KMS-11 (cell line): ENCODE measurements at regions not wholly inside any gene's neighbourhood (a gene's known extent, or its start where the extent isn't known, plus 50 kb on each side); places are given as distances from the start of the nearest gene placed in this dataset.

ENCODE experiments used
- H2AFZ ChIP-seq: fragments of 200-600 bp; sonication (generic); 2 replicates; pipeline ENCODE4 v1.6.1; 2016; ENCODE audit warnings: antibody characterized with exemption, mixed run types, low read depth
- H3K27ac ChIP-seq: fragments of 200-600 bp; sonication (generic); 2 replicates; pipeline ENCODE4 v1.6.1; 2016; ENCODE audit warnings: mild to moderate bottlenecking, mixed run types
- H3K27me3 ChIP-seq: fragments of 200-600 bp; sonication (generic); 2 replicates; pipeline ENCODE4 v1.6.1; 2017; ENCODE audit warnings: mild to moderate bottlenecking, low read depth, mixed run types, moderate library complexity; ENCODE audit not compliant: insufficient read depth
- H3K36me3 ChIP-seq: fragments of 200-600 bp; sonication (generic); 2 replicates; pipeline ENCODE4 v1.6.1; 2017; ENCODE audit warnings: mild to moderate bottlenecking, mixed run types; ENCODE audit not compliant: insufficient read depth
- H3K4me1 ChIP-seq: fragments of 200-600 bp; sonication (generic); 2 replicates; pipeline ENCODE4 v1.6.1; 2016; ENCODE audit warnings: mild to moderate bottlenecking, low read depth, mixed run types; ENCODE audit not compliant: poor library complexity, severe bottlenecking
- H3K4me2 ChIP-seq: fragments of 200-600 bp; sonication (generic); 2 replicates; pipeline ENCODE4 v1.7.0; 2016; ENCODE audit warnings: mild to moderate bottlenecking, mixed run types
- H3K4me3 ChIP-seq: fragments of 200-600 bp; sonication (generic); IDR thresholded peaks from 2 replicates; pipeline ENCODE4 v1.6.1; 2017; ENCODE audit warnings: low read depth, low read length, mixed read lengths; ENCODE audit not compliant: insufficient read depth
- H3K79me2 ChIP-seq: fragments of 200-600 bp; sonication (generic); 2 replicates; pipeline ENCODE4 v1.6.1; 2016; ENCODE audit warnings: low read depth, mixed run types; ENCODE audit not compliant: insufficient read depth
- H3K9ac ChIP-seq: fragments of 200-600 bp; sonication (generic); 2 replicates; pipeline ENCODE4 v1.6.1; 2016; ENCODE audit warnings: mild to moderate bottlenecking, mixed run types
- H4K20me1 ChIP-seq: fragments of 200-600 bp; sonication (generic); 2 replicates; pipeline ENCODE4 v1.6.1; 2016; ENCODE audit warnings: mild to moderate bottlenecking, mixed run types; ENCODE audit not compliant: insufficient read depth
- TF ChIP-seq, protein P1 (sequence below): fragments of 200-600 bp; sonication (generic); conservative IDR thresholded peaks from 2 replicates; pipeline ENCODE4 v1.6.1; 2017; ENCODE audit warnings: low read depth, mild to moderate bottlenecking, antibody characterized with exemption, low read length, moderate library complexity, mixed read lengths

DNA sequence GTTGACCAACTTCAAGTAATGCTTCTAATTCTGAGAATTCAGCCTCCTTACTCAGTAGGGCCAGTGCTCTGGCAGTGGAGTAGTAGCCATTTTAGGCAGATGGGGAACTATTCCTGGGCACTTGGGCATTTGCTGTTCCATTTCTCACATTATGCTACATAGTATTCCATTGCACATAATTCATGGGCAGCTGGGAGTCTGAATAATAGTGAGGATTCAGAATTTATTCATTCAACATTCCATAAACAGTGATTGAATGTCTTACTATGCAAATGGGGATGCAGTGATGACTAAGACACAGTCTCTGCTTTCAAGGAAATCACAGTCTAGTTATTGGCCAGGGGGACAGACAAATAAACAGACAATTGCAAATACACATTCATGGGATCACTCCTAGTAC is 301.0 kb upstream of the KCNN2 start:
- Histone ChIP-seq H3K27ac (no peak overlapping the region), H3K4me1 (no peaks in the 10 kb centered on the region), H2AFZ (no peak overlapping the region), H3K79me2 (no peaks in the 10 kb centered on the region), H3K4me3 (no peak overlapping the region), H3K27me3 (no peaks in the 10 kb centered on the region), H4K20me1 (no peaks in the 10 kb centered on the region), H3K9ac (no peak overlapping the region), H3K4me2 (no peak overlapping the region), H3K36me3 (no peaks in the 10 kb centered on the region)
- TF ChIP-seq, protein P1, sequence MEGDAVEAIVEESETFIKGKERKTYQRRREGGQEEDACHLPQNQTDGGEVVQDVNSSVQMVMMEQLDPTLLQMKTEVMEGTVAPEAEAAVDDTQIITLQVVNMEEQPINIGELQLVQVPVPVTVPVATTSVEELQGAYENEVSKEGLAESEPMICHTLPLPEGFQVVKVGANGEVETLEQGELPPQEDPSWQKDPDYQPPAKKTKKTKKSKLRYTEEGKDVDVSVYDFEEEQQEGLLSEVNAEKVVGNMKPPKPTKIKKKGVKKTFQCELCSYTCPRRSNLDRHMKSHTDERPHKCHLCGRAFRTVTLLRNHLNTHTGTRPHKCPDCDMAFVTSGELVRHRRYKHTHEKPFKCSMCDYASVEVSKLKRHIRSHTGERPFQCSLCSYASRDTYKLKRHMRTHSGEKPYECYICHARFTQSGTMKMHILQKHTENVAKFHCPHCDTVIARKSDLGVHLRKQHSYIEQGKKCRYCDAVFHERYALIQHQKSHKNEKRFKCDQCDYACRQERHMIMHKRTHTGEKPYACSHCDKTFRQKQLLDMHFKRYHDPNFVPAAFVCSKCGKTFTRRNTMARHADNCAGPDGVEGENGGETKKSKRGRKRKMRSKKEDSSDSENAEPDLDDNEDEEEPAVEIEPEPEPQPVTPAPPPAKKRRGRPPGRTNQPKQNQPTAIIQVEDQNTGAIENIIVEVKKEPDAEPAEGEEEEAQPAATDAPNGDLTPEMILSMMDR: no peak

DNA sequence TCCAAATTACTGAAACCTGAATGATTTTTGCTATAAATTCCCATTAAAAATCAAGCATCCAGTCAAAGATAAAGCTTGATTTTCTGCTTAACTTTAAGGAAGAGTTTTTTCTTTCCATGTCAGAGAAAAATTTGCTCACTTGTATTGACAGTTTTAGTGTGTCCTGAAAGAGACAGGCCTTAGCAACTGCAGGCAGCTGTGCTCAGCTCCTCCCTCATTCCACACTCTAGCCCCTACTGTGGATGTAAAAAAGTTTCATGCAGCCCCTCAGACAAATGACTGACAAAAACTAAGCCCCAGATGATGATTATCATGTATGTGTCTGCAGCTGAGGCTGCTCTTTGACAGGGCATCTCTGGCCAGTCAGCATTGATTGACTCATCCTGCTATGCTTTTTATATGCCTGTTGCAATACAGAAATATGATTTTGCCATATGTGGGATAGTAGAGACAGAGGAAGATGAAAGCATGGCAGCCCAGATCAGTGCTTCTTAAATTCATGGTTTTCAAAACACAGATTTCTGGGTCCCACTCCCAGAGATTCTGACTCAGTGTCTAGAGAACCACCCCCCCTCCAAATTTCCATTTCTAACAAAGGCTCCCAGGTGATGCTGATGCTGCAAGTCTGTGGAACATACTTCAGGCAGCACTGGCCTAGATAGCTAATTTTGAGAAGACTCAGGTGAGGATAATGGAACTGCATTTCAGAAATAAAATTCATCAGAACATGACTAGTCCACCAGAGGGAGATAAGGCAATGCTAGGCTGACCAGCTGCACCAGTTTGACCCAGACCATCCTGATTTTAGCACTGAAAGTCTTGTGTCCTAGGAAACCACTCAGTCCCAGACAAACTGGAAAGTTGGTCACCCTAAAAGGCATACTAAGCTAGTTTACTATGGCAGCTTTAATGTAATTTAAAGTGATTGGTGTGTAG is 298.7 kb upstream of the KCNN2 start:
- no peaks in the 10 kb centered on the region for H3K36me3 ChIP-seq
- no peak overlapping the region for H3K9ac ChIP-seq
- no peak overlapping the region for H3K4me3 ChIP-seq
- H3K4me2 ChIP-seq: no peak overlapping the region
- no peaks in the 10 kb centered on the region for H3K4me1 ChIP-seq
- no peaks in the 10 kb centered on the region for H4K20me1 ChIP-seq
- H3K27me3 ChIP-seq: no peaks in the 10 kb centered on the region
- H2AFZ ChIP-seq: no peak overlapping the region
- no peak overlapping the region for H3K27ac ChIP-seq
- no peaks in the 10 kb centered on the region for H3K79me2 ChIP-seq
- TF ChIP-seq, protein P1: no peak

DNA sequence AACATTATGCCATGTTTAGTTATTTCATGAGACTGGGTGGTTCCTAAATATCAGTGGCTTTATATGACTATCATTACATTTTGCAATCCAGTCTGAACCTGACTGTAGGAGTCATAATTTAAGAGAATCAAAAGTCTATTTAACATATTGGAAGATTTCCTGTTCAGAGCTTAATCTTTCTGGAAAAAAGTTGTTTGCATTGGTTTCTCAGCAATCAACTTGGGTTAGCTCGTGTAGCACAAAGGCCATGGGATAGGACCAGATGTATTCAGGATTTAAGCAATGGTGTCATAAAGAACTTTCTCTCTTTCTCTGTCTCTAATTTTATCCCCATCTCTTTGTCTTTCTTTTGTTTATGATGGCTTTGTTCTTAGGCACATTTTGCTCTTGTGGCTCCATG is 296.0 kb upstream of the KCNN2 start:
- H3K27ac ChIP-seq: no peak overlapping the region
- no peak overlapping the region for H3K9ac ChIP-seq
- TF ChIP-seq, protein P1: no peak
- H3K27me3 ChIP-seq: no peaks in the 10 kb centered on the region
- H2AFZ ChIP-seq: no peak overlapping the region
- no peak overlapping the region for H3K4me3 ChIP-seq
- H4K20me1 ChIP-seq: no peaks in the 10 kb centered on the region
- H3K4me2 ChIP-seq: no peak overlapping the region
- H3K4me1 ChIP-seq: no peaks in the 10 kb centered on the region
- no peaks in the 10 kb centered on the region for H3K36me3 ChIP-seq
- no peaks in the 10 kb centered on the region for H3K79me2 ChIP-seq

DNA sequence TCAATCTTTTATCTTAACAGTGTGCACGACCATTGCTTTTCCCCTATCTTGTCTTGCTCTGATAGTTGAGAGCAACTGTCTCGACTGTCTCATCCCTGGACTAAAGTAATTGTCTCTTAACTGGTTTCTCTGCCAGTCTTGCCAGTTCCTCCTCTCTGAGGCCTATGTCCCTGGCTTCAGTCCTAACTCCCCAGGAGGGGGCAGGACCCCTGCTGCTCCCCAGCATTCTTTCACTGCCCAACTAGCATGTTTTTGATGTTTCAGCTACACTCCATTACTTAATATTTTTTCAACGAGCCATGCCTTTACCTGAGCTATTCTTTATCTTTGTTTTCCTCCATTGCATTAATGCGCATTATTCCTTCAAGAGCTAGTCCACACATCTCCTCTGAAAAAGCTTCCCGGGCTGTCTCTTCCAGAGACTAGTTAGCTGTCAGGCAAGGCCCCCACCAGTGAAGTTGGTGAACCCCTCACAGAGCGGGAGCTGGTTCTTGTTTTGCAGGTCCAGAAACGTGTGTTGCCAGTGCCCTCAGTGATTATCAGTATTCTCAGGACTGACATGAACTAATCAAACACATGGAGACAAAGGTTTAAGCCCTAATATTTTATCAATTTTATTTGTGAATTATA is 291.7 kb upstream of the KCNN2 start:
- TF ChIP-seq, protein P1: no peak
- Histone ChIP-seq H3K9ac (no peak overlapping the region), H3K27me3 (no peaks in the 10 kb centered on the region), H2AFZ (no peak overlapping the region), H3K4me1 (no peaks in the 10 kb centered on the region), H3K36me3 (no peaks in the 10 kb centered on the region), H3K79me2 (no peaks in the 10 kb centered on the region), H3K4me2 (no peak overlapping the region), H3K27ac (no peak overlapping the region), H4K20me1 (no peaks in the 10 kb centered on the region), H3K4me3 (no peak overlapping the region)
